ENCODE measurements at regions not wholly inside any gene's neighbourhood (a gene's known extent, or its start where the extent isn't known, plus 50 kb on each side); places are given as distances from the start of the nearest gene placed in this dataset.

DNA sequence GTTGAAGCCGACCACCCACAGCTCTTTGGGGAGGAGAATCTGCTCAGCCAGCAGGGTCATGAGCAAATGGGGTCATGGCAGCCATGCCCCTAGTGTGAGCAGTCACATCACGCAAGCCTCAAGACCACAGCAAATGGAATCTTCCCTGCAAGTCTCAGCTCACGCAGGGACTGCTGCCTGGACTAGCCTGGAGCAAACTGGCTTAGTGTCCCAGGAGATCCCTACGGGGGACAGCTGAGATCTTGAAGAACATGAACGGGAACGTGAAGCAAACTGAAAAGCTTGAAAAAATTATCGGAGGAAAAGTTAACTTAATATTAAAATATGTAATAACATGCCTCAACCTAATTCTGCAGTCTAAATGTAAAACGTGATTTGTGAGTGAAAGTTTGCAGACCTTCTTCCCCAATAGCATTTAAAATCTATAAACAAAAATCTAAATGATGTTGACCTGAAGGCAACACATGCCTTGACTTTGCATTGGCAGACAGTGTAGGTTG, 118.4 kb downstream of the FAM124B start:
- Histone ChIP-seq H3K36me3 (ENCODE audit: control insufficient read depth in 2 of 4, insufficient read depth in 4 of 4, low read length in 3 of 4) (no peaks in the 10 kb centered on the region), H2BK5ac (ENCODE audit: low read depth, low read length) (no peak overlapping the region), H3K4ac (replicated peaks; ENCODE audit: insufficient read length, low read depth, low read length) (no peak overlapping the region), H3K27me3 (replicated peaks in 1 of 4; ENCODE audit: control insufficient read depth in 3 of 4, extremely low read depth in 1 of 4, insufficient read depth in 3 of 4, low read length in 3 of 4) (peaks cover 0 to 1% (median 0%) of the 10 kb centered on the region in 4 experiments; a peak in 1 of 7 replicates), H4K20me1 (replicated peaks in 1 of 2; ENCODE audit: control insufficient read depth in 1 of 2, insufficient read depth in 2 of 2, low read length in 2 of 2) (no peaks in the 10 kb centered on the region), H3K14ac (ENCODE audit: insufficient read length) (no peak overlapping the region), H2BK20ac (ENCODE audit: low read length) (no peak overlapping the region), H3K9ac (replicated peaks in 1 of 4; ENCODE audit: extremely low read depth in 1 of 4, low read depth in 3 of 4, low read length in 3 of 4) (no peak overlapping the region), H3K4me2 (ENCODE audit: insufficient read depth in 1 of 2, low read depth in 2 of 2, low read length in 2 of 2) (no peak overlapping the region), H4K5ac (ENCODE audit: insufficient read length, low read depth, low read length) (no peak overlapping the region), H3K23me2 (ENCODE audit: low read depth, low read length) (no peaks in the 10 kb centered on the region; the same call in 1 of the 2 replicates), H2BK12ac (ENCODE audit: low read depth, low read length) (no peak overlapping the region), H2BK15ac (ENCODE audit: low read length) (no peak overlapping the region), H4K91ac (replicated peaks; ENCODE audit: insufficient read length, low read length) (no peak overlapping the region), H3K18ac (ENCODE audit: extremely low read depth, low read length) (no peak overlapping the region), H3K56ac (replicated peaks; ENCODE audit: insufficient read length, low read depth, low read length) (no peak overlapping the region), H3K4me1 (replicated peaks in 1 of 4; ENCODE audit: control insufficient read depth in 3 of 4, insufficient read depth in 4 of 4, low read length in 3 of 4) (no peaks in the 10 kb centered on the region), H2AK5ac (ENCODE audit: low read depth, low read length) (no peak overlapping the region), H3K27ac (ENCODE audit: low read depth, low read length) (no peak overlapping the region), H2BK120ac (replicated peaks; ENCODE audit: low read depth, low read length) (no peak overlapping the region), H3K79me1 (ENCODE audit: low read depth, low read length) (no peaks in the 10 kb centered on the region), H3K23ac (ENCODE audit: insufficient read length) (no peak overlapping the region), H3K79me2 (ENCODE audit: control insufficient read depth in 1 of 2, insufficient read depth in 2 of 2, low read length in 2 of 2) (no peaks in the 10 kb centered on the region), H4K8ac (ENCODE audit: extremely low read depth, insufficient read depth, low read length) (no peak overlapping the region), H3K9me3 (ENCODE audit: insufficient read depth in 2 of 2, low read depth in 1 of 2, low read length in 1 of 2) (no peaks in the 10 kb centered on the region), H3K4me3 (ENCODE audit: extremely low read depth in 1 of 4, insufficient read depth in 2 of 4, low read depth in 3 of 4, low read length in 4 of 4) (no peak overlapping the region), H2AFZ (ENCODE audit: low read length) (no peak overlapping the region)
- 82% methylated on average over 8 of the region's 8 CpGs; no CpG with 5 or more reads in 1 of the 2 experiments for WGBS, 2 experiments (ENCODE audit: extremely low coverage in 1 of 2, insufficient coverage in 1 of 2, insufficient read length in 1 of 2, insufficient replicate concordance in 2 of 2, low coverage in 1 of 2, low lambda C conversion rate in 2 of 2, missing lambda C conversion rate in 1 of 2)
- no peak for FAIRE-seq
- no peak for TF ChIP-seq TAF1 (IDR thresholded peaks at IDR 0.05; ENCODE audit: low read depth, low read length)
- no peak for TF ChIP-seq GABPA (IDR thresholded peaks at IDR 0.05; ENCODE audit: borderline replicate concordance, insufficient read depth, low read length)
- TF ChIP-seq SP2 (IDR thresholded peaks at IDR 0.05; ENCODE audit: low read length), result no peak
- no peak for TF ChIP-seq CREB1 (IDR thresholded peaks at IDR 0.05)
- no peak for TF ChIP-seq MAFK (IDR thresholded peaks at IDR 0.05; ENCODE audit: low read depth, low read length)
- TF ChIP-seq SRF (IDR thresholded peaks at IDR 0.05; ENCODE audit: low read depth, low read length), result no peak
- TF ChIP-seq TAF7 (optimal IDR thresholded peaks at IDR 0.05; ENCODE audit: borderline replicate concordance, low read depth, low read length), result no peak
- TF ChIP-seq SUZ12 (IDR thresholded peaks at IDR 0.05; ENCODE audit: low read length), result no peak
- no peak for TF ChIP-seq CHD2 (IDR thresholded peaks at IDR 0.05; ENCODE audit: low read length)
- no peak for TF ChIP-seq BRCA1 (IDR thresholded peaks at IDR 0.05; ENCODE audit: low read depth, low read length)
- TF ChIP-seq, protein P1, sequence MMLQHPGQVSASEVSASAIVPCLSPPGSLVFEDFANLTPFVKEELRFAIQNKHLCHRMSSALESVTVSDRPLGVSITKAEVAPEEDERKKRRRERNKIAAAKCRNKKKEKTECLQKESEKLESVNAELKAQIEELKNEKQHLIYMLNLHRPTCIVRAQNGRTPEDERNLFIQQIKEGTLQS (IDR thresholded peaks at IDR 0.05; ENCODE audit: insufficient read depth, low read depth, low read length), result no peak
- TF ChIP-seq, protein P2, sequence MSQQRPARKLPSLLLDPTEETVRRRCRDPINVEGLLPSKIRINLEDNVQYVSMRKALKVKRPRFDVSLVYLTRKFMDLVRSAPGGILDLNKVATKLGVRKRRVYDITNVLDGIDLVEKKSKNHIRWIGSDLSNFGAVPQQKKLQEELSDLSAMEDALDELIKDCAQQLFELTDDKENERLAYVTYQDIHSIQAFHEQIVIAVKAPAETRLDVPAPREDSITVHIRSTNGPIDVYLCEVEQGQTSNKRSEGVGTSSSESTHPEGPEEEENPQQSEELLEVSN (IDR thresholded peaks at IDR 0.05), result no peak
- TF ChIP-seq SIX5 (IDR thresholded peaks at IDR 0.05; ENCODE audit: low read depth, low read length), result no peak
- no peak for TF ChIP-seq HDAC2 (IDR thresholded peaks at IDR 0.05; ENCODE audit: borderline replicate concordance in 1 of 2, low read depth in 2 of 2, low read length in 2 of 2)
- DNase-seq (ENCODE audit: low read depth in 1 of 2, low spot score in 2 of 2), result no peak
- ChIA-PET POLR2A (ENCODE audit: partially characterized antibody) (no interaction called here), CTCF (ENCODE audit: partially characterized antibody) (interaction anchor here (0.6 to 13.0 kb wide), 37 partner anchors 9 to 486 kb away, joined by 3 to 436 read pairs (median 5); partner anchors contain the start of gene SERPINE2)
